HUES6 (cell line): ENCODE measurements at regions not wholly inside any gene's neighbourhood (a gene's known extent, or its start where the extent isn't known, plus 50 kb on each side); places are given as distances from the start of the nearest gene placed in this dataset.

Experiments used
- H3K27ac ChIP-seq: 2 replicates; pipeline ENCODE4 v1.7.0; 2013; ENCODE audit warnings: low read depth, mild to moderate bottlenecking, low read length, inconsistent platforms
- H3K27me3 ChIP-seq: 2 replicates; pipeline ENCODE4 v1.6.1; 2013; ENCODE audit warnings: low read length; ENCODE audit not compliant: control insufficient read depth, insufficient read depth
- H3K36me3 ChIP-seq: 2 replicates; pipeline ENCODE4 v1.6.1; 2013; ENCODE audit warnings: low read length; ENCODE audit not compliant: control insufficient read depth, insufficient read depth
- H3K4me1 ChIP-seq: 2 replicates; pipeline ENCODE4 v1.6.1; 2013; ENCODE audit warnings: low read length; ENCODE audit not compliant: control insufficient read depth, insufficient read depth
- H3K4me3 ChIP-seq: 2 replicates; pipeline ENCODE4 v1.5.1; 2013; ENCODE audit warnings: low read depth, low read length
- H3K9ac ChIP-seq: one replicate; pipeline ENCODE4 v1.6.1; 2013; ENCODE audit warnings: mild to moderate bottlenecking, low read length
- H3K9me3 ChIP-seq: 2 replicates; pipeline ENCODE4 v1.6.1; 2013; ENCODE audit warnings: low read depth, low read length; ENCODE audit not compliant: control insufficient read depth, insufficient read depth

DNA sequence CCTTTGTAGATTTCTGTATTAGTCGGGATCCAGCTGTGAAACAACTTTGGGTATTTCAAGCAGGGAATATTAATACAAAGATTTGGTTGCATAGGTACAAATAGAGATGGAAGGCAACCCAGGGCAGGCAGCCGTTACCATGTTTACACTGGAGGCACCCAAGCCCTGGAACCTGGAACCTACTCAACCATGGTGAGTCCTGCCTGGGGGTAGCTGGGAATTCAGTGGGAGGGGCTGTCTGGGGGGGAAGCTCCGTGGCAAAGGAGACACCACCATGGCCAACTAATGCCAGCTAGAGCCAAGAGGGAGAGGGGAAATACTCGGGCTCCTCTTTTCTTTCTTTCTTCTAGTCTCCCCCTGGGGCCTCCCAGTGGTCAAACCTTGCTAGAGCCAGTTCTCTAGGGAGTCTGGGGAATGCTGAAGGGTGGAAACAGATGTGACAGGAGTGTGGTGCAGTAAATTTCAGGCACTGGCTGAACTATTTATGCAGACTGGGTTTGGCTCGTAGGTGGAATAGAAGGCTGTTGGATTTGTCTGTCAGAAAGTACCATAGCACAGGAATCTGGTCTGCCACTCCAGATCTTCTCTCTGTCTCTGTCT lies 91.9 kb upstream of the CACNA1E start:
- Histone ChIP-seq H3K4me1 (no peaks in the 10 kb centered on the region), H3K36me3 (no peaks in the 10 kb centered on the region), H3K4me3 (no peak overlapping the region), H3K27ac (no peak overlapping the region), H3K9ac (no peak overlapping the region), H3K27me3 (no peaks in the 10 kb centered on the region), H3K9me3 (no peaks in the 10 kb centered on the region)

DNA sequence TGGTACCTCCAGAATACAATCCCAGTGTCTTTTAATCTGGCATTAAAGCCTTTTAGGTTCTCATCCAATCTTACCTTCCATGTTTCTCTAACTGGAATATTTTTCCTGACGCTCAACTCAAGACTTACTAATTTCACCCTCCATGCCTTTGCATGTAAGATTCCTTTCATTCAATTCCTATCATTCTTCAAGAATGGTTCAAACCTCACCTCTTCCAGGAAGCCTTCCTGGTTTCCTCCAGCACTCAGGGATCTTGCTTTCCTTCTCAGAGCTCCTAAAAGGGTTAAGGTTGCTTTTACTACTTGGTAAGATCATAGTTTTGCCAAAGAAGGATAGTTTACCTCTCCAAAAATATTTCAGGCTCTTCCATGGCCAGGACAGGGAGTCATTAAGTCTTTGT lies 91.2 kb upstream of the CACNA1E start:
- Histone ChIP-seq H3K27ac (no peak overlapping the region), H3K4me1 (no peaks in the 10 kb centered on the region), H3K9me3 (no peaks in the 10 kb centered on the region), H3K9ac (no peak overlapping the region), H3K36me3 (no peaks in the 10 kb centered on the region), H3K4me3 (no peak overlapping the region), H3K27me3 (no peaks in the 10 kb centered on the region)

DNA sequence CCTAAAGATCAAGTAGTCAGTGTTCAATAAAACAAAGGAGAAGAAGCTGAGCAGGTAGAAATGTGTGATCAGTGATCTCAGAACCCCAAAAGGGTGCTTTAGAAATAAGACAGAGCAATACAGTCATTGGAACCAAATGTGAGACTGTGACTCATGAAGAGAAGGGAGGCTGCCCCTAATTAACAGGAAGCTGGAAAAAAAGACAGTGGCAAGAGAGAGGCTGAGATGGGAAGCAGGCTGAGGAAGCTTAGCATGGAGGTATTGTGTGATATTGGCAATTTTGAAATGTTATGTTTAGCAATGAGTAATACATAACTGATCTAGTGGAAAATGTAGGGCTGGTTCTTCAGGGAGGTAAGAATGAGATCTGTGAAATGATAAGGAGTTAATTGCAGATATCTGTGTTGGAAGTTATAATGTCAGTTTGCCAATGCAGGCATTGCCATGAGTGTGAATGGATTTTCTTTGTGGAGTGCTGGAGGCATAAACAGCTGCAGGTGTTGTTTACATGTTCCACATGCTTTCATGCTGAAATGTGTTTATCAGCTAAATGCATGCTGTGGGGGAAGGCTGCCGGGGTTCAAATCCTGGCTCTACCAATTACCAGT lies 90.6 kb upstream of the CACNA1E start:
- Histone ChIP-seq H3K9ac (no peak overlapping the region), H3K27me3 (no peaks in the 10 kb centered on the region), H3K4me3 (no peak overlapping the region), H3K36me3 (no peaks in the 10 kb centered on the region), H3K9me3 (no peaks in the 10 kb centered on the region), H3K4me1 (no peaks in the 10 kb centered on the region; the same call in 1 of the 2 replicates), H3K27ac (no peak overlapping the region)

DNA sequence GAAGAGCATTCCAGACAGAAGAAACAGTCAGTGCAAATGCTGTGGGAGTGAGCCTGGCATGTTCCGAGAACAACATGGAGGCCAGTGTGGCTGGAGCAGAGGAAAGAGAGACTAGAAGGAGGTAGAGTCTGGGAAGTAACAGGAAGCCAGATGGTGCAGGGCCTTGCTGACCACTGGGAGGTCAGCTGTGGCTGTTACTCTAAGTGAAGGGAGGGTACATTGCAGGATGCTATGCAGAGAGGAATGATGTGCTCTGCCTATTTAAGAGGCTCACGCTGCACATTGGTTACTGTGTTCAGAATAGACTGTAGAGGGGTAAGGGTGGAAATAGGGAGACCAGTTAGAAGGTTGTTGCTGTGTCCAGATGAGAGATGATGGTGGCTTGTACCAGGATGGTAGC lies 88.6 kb upstream of the CACNA1E start:
- H3K27me3 ChIP-seq, result no peaks in the 10 kb centered on the region
- H3K27ac ChIP-seq, result no peak overlapping the region
- no peaks in the 10 kb centered on the region for H3K36me3 ChIP-seq
- H3K9me3 ChIP-seq, result no peaks in the 10 kb centered on the region
- H3K4me3 ChIP-seq, result no peak overlapping the region
- no peak overlapping the region for H3K9ac ChIP-seq
- no peaks in the 10 kb centered on the region; the same call in 1 of the 2 replicates for H3K4me1 ChIP-seq

DNA sequence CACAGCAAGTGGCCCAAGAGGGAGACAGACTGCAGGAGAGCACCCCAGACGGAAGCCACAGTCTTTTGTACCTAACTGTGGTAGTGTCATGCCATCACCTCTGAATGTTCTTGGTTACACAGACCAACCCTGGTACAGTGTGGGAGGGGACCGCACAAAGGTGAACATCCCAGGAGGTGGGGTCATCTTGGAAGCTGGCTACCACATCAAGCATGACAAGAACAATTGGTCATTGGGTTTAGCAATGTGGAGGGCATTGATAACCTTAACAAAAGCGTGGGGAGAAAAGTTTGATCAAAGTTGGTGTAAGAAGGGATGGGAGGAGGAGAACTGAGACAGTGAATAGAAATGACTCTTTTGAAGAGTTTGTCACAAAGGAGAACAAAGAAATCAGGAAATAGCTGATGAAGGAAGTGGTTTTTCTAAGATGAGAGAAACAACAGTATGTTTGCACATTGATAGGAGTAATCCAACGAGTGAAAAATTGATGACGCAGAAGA lies 87.1 kb upstream of the CACNA1E start:
- Histone ChIP-seq H3K4me1 (no peaks in the 10 kb centered on the region; the same call in 1 of the 2 replicates), H3K27ac (no peak overlapping the region), H3K27me3 (no peaks in the 10 kb centered on the region), H3K9me3 (no peaks in the 10 kb centered on the region), H3K9ac (no peak overlapping the region), H3K36me3 (no peaks in the 10 kb centered on the region), H3K4me3 (no peak overlapping the region)

DNA sequence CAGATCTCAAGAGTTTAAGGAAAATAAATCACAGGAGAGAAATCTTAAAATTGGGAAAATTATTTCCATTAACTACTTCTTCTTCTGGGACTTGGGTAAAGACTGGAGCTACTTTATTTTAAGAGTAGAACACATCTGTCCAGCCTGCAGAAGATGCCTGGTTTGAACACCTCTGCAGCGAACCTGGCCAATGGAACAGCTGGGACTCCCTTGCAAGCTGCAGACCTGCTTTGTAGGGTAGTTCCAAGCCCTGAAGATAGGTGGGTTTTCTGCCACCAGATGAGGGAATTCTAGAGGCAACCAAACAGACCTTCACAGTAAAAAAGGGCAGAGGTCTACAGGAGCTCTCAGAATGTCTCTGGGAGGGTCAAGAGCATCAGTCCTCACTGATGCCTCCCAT lies 86.5 kb upstream of the CACNA1E start:
- Histone ChIP-seq H3K9ac (no peak overlapping the region), H3K9me3 (no peaks in the 10 kb centered on the region), H3K27ac (no peak overlapping the region), H3K4me3 (no peak overlapping the region), H3K4me1 (no peaks in the 10 kb centered on the region; the same call in 1 of the 2 replicates), H3K27me3 (no peaks in the 10 kb centered on the region), H3K36me3 (no peaks in the 10 kb centered on the region)

DNA sequence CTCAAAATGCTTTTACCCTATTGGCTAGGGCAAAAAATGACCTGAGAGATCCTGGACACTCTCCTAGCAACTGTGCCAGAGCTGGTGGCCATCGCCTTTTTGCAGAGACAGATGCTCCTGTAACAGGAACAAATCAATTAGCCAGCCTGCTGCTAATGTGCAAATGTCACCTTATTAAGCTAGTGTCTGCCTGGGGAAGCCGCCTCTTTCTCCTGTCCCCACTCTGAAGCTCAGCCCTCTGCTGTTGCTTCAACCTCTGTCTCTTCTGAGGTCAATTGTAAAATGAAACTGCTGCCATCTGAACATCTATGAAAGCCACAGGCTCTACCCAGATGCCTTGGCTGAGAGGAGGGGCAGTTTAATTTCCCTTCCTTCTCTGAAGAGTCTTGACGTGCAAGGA lies 85.5 kb upstream of the CACNA1E start:
- no peak overlapping the region for H3K9ac ChIP-seq
- no peaks in the 10 kb centered on the region for H3K9me3 ChIP-seq
- no peak overlapping the region for H3K27ac ChIP-seq
- H3K36me3 ChIP-seq, result no peaks in the 10 kb centered on the region
- H3K4me3 ChIP-seq, result no peak overlapping the region
- H3K4me1 ChIP-seq, result no peaks in the 10 kb centered on the region; the same call in 1 of the 2 replicates
- H3K27me3 ChIP-seq, result no peaks in the 10 kb centered on the region

DNA sequence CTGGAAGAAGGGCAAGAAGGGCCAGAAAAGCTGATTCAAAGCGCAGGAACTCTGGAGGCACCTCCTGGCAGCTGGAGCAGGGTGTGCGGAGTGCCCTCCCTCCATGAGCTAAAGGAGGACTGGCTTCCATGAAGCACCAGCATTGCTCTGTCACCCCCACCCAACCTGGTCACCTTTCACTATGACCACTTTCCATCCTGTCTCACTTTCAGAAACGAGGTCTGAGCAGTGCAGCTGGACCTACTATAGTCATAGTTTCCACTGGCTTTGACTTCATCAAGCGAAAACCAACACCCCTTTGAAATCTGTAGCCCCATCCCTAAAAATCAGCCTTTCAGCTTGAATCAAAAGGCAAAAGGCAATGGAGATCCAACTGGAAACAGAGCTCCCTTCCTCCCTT lies 84.8 kb upstream of the CACNA1E start:
- Histone ChIP-seq H3K4me1 (no peaks in the 10 kb centered on the region; the same call in 1 of the 2 replicates), H3K27me3 (no peaks in the 10 kb centered on the region), H3K9ac (no peak overlapping the region), H3K27ac (no peak overlapping the region), H3K9me3 (no peaks in the 10 kb centered on the region), H3K36me3 (no peaks in the 10 kb centered on the region), H3K4me3 (no peak overlapping the region)

DNA sequence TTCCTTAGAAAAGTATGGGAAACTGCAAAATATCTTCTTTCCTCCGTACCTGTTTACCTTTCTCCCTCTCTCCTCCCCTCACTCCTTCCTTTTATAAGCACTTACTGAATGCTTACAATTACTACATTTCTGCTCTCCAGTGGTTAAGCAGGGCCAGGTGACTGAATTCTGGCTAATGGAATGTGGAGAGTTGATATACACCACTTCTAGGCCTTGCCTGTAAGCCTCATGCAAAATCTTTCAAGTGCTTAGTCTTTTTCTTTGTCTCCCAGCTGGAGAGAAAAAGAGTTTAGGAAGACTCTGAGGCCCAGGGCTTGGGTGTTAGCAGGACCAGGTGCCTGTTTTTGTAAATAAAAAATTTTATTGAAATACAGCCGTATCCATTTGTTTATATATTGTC lies 77.7 kb upstream of the CACNA1E start:
- H3K9me3 ChIP-seq, result no peaks in the 10 kb centered on the region
- H3K27me3 ChIP-seq, result no peaks in the 10 kb centered on the region
- no peak overlapping the region for H3K27ac ChIP-seq
- no peak overlapping the region for H3K4me3 ChIP-seq
- no peaks in the 10 kb centered on the region for H3K36me3 ChIP-seq
- H3K4me1 ChIP-seq, result no peaks in the 10 kb centered on the region
- H3K9ac ChIP-seq, result no peak overlapping the region

DNA sequence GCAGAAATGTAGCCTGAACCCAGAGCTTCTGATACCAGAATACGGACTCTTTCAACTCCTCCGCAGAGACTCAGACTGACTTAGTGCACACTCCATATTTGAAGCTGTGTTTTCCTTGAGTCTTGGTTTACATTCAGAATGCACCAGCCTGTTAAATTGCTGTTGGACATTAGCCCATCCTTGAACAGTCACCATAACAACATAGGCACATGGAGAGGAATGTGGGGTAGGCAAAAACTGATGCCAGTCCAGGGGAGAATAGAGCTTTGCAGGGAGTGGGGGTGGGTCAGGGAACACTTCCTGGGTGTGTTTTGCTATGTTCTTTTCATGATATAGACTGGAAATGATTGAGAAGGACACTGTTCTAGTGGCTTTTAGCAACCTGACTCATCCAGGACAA lies 76.3 kb upstream of the CACNA1E start:
- Histone ChIP-seq H3K4me3 (no peak overlapping the region), H3K9me3 (no peaks in the 10 kb centered on the region), H3K27ac (no peak overlapping the region), H3K36me3 (no peaks in the 10 kb centered on the region), H3K4me1 (no peaks in the 10 kb centered on the region), H3K9ac (no peak overlapping the region), H3K27me3 (no peaks in the 10 kb centered on the region; the same call in 1 of the 2 replicates)

DNA sequence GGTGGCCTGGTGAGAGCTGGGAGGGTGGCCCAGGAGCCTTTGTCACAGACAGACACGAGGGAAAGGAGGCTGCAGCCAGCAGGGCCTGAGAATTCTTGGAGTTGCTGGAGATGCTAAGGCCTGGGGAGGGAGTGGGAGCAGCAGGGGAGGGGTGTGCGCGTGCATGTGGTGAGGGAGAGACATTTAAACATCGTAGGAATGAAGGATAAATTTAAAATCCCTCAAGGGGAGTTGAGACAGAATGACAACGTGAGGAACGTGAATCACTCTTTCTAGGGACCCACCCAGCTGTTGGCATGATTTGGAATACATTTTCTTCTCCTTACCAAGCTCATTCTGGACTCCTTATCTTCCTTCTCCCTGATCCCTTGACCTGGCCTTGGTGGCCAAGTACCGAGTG lies 73.3 kb upstream of the CACNA1E start:
- H3K9me3 ChIP-seq, result no peaks in the 10 kb centered on the region
- H3K27me3 ChIP-seq, result no peaks in the 10 kb centered on the region; the same call in 1 of the 2 replicates
- H3K4me1 ChIP-seq, result no peaks in the 10 kb centered on the region
- no peak overlapping the region for H3K27ac ChIP-seq
- no peak overlapping the region for H3K4me3 ChIP-seq
- no peaks in the 10 kb centered on the region for H3K36me3 ChIP-seq
- H3K9ac ChIP-seq, result no peak overlapping the region
